ENCODE measurements at regions not wholly inside any gene's neighbourhood (a gene's known extent, or its start where the extent isn't known, plus 50 kb on each side); places are given as distances from the start of the nearest gene placed in this dataset.
A peak's percentile ranks its signal among the peaks of the same experiment; 100 is the strongest.
"Not testable (repeated sequence)": the region's sequence is repeated elsewhere in the genome, so short reads cannot be mapped to it uniquely, and the experiment has no call there.

DNA sequence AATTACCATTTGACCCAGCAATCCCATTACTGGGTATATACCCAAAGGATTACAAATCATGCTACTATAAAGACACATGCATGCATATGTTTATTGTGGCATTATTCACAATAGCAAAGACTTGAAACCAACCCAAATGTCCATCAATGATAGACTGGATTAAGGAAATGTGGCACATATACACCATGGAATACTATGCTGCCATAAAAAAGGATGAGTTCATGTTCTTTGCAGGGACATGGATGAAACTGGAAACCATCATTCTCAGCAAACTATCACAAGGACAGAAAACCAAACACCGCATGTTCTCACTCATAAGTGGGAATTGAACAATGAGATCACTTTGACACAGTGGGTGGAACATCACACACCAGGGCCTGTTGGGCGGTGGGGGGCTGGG, 83.9 kb upstream of the MAP3K1 start:
- not testable (repeated sequence) for DNase-seq

- peak; percentile 36 for DNase-seq
These were observed 85.9 kb upstream of the MAP3K1 start for GRCh38 chr5:56729488-56729887.

DNA sequence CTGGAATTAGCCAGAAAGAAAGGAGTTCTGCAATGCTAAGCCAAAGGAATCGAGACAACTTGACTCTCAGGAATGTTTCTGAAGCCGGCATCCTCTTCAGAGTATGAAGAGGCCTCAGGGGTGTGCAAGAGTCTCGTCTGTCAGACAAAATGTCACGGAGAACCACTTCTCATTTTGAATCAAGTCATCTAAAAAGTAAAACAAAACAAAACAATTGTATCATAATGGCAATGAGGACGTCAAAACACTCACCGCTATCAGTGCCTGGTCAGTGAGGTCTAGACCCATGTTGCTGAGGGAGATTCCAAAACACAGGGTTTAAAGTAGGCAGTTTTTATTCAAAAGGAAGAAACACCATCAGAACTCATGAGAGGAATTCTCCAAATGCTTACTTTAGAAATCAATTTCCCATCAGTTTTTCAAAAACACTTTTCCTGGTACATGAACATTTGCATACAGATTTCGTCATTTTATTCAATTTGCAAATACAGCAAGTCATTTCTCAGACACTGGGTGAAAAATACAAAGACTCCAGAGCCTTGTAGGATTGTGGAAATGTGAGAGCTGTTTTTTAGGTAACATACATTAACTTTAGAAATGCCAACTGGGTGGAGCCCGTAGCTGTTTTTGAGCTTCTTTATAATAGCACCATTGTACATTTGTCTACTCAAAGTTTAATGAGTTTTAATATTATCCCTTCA, 89.5 kb upstream of the MAP3K1 start:
- DNase-seq = peak; percentile 20

- not testable (repeated sequence) for DNase-seq
These were observed 90.5 kb upstream of the MAP3K1 start for GRCh38 chr5:56724857-56725256.

GRCh38 chr5:56722317-56722716, 93.0 kb upstream of the MAP3K1 start:
- no peak for DNase-seq

- DNase-seq = no peak
These were observed 97.9 kb upstream of the MAP3K1 start for GRCh38 chr5:56717253-56717987.

DNA sequence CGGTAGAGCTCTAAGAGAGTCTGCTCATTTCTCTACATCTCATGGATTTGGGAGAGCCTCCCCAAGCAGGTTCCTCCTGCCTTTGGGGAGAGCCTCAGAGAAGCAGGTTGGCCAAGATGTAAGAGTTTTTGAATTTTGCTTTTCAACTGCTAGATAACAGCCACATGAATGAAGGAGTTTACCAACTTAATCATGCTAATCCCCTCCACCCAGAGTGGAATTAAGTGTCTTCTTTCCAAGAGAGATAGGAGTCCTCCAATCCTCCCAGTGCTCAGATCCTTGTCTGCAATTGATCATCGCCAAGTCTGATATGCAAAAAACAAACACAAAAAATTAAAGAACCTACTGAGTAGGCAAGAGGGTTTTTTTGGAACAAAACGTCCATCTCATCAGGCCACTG, 99.4 kb upstream of the MAP3K1 start:
- DNase-seq = no peak

GRCh38 chr5:56712895-56713591, 102.3 kb upstream of the MAP3K1 start:
- peak; percentile 60 for DNase-seq

- no peak for DNase-seq
These were observed 104.3 kb upstream of the MAP3K1 start for GRCh38 chr5:56710826-56711590.

DNA sequence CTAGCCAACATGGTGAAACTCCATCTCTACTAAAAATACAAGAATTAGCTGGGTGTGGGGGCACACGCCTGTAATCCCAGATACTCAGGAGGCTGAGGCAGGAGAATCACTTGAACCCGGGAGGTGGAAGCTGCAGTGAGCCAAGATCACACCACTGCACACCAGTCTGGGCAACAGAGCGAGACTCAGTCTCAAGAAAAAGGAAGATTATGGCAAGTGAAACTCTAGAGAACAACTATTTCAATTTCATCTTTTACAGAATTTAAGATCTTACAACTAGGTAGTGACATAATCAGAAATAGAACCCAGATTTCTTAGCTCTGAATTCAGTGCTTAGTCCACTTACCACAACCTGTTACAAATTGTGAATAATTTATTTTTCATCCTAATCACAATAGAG, 108.8 kb upstream of the MAP3K1 start:
- no peak for DNase-seq

GRCh38 chr5:56705217-56705616, 110.1 kb upstream of the MAP3K1 start:
- no peak for DNase-seq

DNA sequence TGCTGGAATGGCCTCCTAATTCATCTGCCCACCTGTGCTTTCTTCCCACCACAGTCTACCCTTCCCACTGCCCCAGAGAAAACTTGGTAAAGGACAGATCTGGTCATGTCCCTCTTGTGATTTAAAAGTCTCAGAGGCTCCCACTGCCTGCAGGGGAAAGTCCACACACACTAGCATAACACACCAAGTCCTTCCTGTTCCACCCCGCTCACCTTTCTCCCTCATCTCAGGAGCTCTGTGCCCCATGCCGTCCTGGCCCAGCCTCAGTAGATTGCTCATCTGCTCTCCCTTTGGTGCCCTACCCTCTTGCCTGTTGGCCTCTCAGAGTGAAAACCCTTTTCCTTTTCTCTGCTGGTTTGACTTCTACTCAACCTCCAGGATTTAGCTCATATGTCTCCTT, 111.4 kb upstream of the MAP3K1 start:
- DNase-seq = no peak

DNA sequence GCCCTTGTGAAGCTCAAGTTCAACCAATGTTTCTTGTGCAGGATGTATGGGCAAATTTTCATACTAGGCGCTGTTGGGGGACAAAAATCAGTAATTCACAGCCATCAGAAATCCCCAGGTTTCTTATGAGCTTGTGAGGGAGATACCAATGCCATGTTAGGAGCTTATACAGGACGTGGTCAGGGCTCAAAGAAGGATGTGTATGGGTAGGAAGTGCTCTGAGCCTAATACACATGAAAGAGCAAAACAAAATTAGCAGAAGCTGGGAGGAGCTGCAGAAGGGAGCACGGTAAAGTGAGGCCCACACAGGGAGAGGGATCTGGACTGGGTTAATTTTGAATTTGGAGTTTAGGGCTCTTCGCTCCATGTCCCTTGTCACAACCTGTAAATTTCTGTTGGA, 114.6 kb upstream of the MAP3K1 start:
- DNase-seq = no peak

- DNase-seq = no peak
These were observed 115.8 kb upstream of the MAP3K1 start for GRCh38 chr5:56699538-56699937.

DNA sequence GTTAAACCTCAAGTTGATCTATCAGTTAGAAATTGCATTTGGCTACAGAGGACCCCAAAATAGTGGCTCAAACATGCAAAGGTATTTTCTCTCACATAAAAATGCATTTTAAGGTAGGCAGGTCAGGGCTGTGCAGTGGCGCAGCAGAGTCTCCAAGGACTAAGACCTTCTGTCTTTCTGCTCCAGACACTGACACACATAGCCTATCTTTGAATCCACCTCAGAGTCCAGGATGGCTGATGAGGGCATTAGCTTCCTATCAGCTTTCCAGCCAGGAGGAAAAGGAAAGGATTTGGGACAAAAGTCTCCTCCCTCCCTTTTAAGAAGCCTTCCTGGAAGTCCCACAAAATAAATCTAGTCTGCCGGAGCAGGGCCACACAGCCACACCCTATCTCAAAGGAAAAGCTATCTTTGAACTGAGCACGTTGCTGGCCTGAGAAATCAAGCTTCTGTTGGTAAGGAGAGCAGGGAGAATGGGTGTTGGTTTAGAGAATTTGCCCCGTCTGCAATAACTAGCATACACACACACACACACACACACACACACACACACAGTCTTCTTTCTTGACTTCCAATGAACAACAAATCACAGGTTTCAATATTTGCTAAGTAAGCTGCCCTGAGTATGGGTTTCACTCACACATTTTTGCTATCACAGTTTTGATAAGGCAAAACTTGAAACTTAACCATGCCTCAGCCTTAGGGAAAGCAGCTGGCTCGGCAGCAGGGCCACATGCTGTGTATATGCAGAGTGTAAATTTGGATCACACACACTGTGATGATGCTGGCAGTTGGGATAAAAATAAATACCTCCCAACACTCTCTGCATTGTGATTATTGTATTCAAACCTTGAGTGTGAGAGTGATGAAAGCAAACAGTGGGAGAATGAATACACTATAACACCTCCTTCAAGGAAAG, 116.6 kb upstream of the MAP3K1 start:
- no peak for DNase-seq

- no peak for DNase-seq
These were observed 118.4 kb upstream of the MAP3K1 start for GRCh38 chr5:56696900-56697299.

DNA sequence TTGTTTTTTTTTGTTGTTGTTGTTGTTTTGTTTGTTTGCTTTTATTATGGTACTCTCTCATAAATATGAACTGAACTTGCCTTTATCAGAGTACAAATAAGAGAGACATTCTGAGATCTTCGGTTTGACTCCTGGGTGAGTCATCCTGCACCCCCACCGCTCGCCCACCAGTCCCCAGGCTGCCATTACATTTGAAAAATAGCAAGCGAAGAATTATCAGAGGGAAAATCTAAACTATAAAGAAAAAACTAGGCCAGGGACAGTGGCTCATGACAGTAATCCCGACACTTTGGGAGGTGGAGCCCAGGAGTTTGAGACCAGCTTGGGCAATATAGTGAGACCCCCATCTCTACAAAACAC, 122.1 kb upstream of the MAP3K1 start:
- no peak for DNase-seq

GRCh38 chr5:56692359-56693219, 122.8 kb upstream of the MAP3K1 start:
- DNase-seq = peak; percentile 40

- peak; percentile 89 for DNase-seq
These were observed 126.9 kb upstream of the MAP3K1 start for GRCh38 chr5:56688402-56688801.

- DNase-seq = peak; percentile 55
These were observed 128.8 kb upstream of the MAP3K1 start for GRCh38 chr5:56686337-56687195.

Measured in hematopoietic multipotent progenitor cell treated with erythropoietin and hydrocortisone succinate and interleukin-3 and kit ligand, for 4 days (in vitro differentiated cells).